ENCODE measurements at regions not wholly inside any gene's neighbourhood (a gene's known extent, or its start where the extent isn't known, plus 50 kb on each side); places are given as distances from the start of the nearest gene placed in this dataset.
A peak's percentile ranks its signal among the peaks of the same experiment; 100 is the strongest.
"Not testable (repeated sequence)": the region's sequence is repeated elsewhere in the genome, so short reads cannot be mapped to it uniquely, and the experiment has no call there.

- no peak overlapping the region for H3K27ac ChIP-seq
- H3K4me1 ChIP-seq (replicated peaks): no peaks in the 10 kb centered on the region
- H3K27me3 ChIP-seq (replicated peaks): 0 out of 2 replicates have a peak, but pooled peaks cover 3% of the 10 kb centered on the region
- no peak overlapping the region for H3K4me3 ChIP-seq
- no peak for DNase-seq (ENCODE audit: low read depth in 1 of 2, low spot score in 2 of 2)
- no peaks in the 10 kb centered on the region for H3K36me3 ChIP-seq
- H3K9me3 ChIP-seq (replicated peaks): no peaks in the 10 kb centered on the region; the same call in 1 of the 2 replicates
Measured at GRCh38 chr4:3615386-3616286, 83.4 kb upstream of the LRPAP1 start.

- H3K4me1 ChIP-seq (replicated peaks): no peaks in the 10 kb centered on the region
- DNase-seq (ENCODE audit: low read depth in 1 of 2, low spot score in 2 of 2): peak in 1 of 2 experiments; percentile 39
- no peak overlapping the region for H3K27ac ChIP-seq
- H3K36me3 ChIP-seq: no peaks in the 10 kb centered on the region
- H3K9me3 ChIP-seq (replicated peaks): no peaks in the 10 kb centered on the region; the same call in 1 of the 2 replicates
- no peak overlapping the region for H3K4me3 ChIP-seq
- H3K27me3 ChIP-seq (replicated peaks): 0 out of 2 replicates have a peak, but pooled peaks cover 3% of the 10 kb centered on the region
Measured at GRCh38 chr4:3614731-3614980, 82.4 kb upstream of the LRPAP1 start.

- 0 out of 2 replicates have a peak, but pooled peaks cover 3% of the 10 kb centered on the region for H3K27me3 ChIP-seq (replicated peaks)
- H3K9me3 ChIP-seq (replicated peaks): no peaks in the 10 kb centered on the region; the same call in 1 of the 2 replicates
- peak in 1 of 2 experiments; percentile 36 for DNase-seq (ENCODE audit: low read depth in 1 of 2, low spot score in 2 of 2)
- no peaks in the 10 kb centered on the region for H3K36me3 ChIP-seq
- H3K27ac ChIP-seq: no peak overlapping the region
- no peaks in the 10 kb centered on the region for H3K4me1 ChIP-seq (replicated peaks)
- H3K4me3 ChIP-seq: no peak overlapping the region
Measured at GRCh38 chr4:3613967-3614730, 81.9 kb upstream of the LRPAP1 start.

- Histone ChIP-seq H3K27me3 (replicated peaks) (0 out of 2 replicates have a peak, but pooled peaks cover 3% of the 10 kb centered on the region), H3K4me3 (no peak overlapping the region), H3K36me3 (no peaks in the 10 kb centered on the region), H3K4me1 (replicated peaks) (no peaks in the 10 kb centered on the region), H3K27ac (no peak overlapping the region), H3K9me3 (replicated peaks) (no peaks in the 10 kb centered on the region; the same call in 1 of the 2 replicates)
- DNase-seq (ENCODE audit: low read depth in 1 of 2, low spot score in 2 of 2): no peak
Measured at GRCh38 chr4:3612934-3613333, 80.7 kb upstream of the LRPAP1 start.

GRCh38 chr4:3612281-3612680 lies 80.1 kb upstream of the LRPAP1 start:
- H3K9me3 ChIP-seq (replicated peaks): no peaks in the 10 kb centered on the region; the same call in 1 of the 2 replicates
- H3K4me1 ChIP-seq (replicated peaks): no peaks in the 10 kb centered on the region
- no peak for DNase-seq (ENCODE audit: low read depth in 1 of 2, low spot score in 2 of 2)

GRCh38 chr4:3611778-3612177 lies 79.6 kb upstream of the LRPAP1 start:
- H3K4me3 ChIP-seq: no peak overlapping the region
- no peak overlapping the region for H3K27ac ChIP-seq
- H3K9me3 ChIP-seq (replicated peaks): no peaks in the 10 kb centered on the region; the same call in 1 of the 2 replicates
- no peak for DNase-seq (ENCODE audit: low read depth in 1 of 2, low spot score in 2 of 2)
- no peaks in the 10 kb centered on the region for H3K36me3 ChIP-seq
- no peaks in the 10 kb centered on the region for H3K4me1 ChIP-seq (replicated peaks)
- H3K27me3 ChIP-seq (replicated peaks): 0 out of 2 replicates have a peak, but pooled peaks cover 3% of the 10 kb centered on the region

More at GRCh38 chr4:3612281-3612680, 80.1 kb upstream of the LRPAP1 start:
- H3K27ac ChIP-seq: no peak overlapping the region
- no peak overlapping the region for H3K4me3 ChIP-seq
- H3K27me3 ChIP-seq (replicated peaks): 0 out of 2 replicates have a peak, but pooled peaks cover 3% of the 10 kb centered on the region
- no peaks in the 10 kb centered on the region for H3K36me3 ChIP-seq

- not testable (repeated sequence) for H3K9me3 ChIP-seq (replicated peaks); H3K27ac ChIP-seq; H3K36me3 ChIP-seq; H3K4me1 ChIP-seq (replicated peaks); H3K4me3 ChIP-seq; DNase-seq (ENCODE audit: low read depth in 1 of 2, low spot score in 2 of 2); H3K27me3 ChIP-seq (replicated peaks)
Measured at GRCh38 chr4:3610851-3611250, 78.6 kb upstream of the LRPAP1 start.

- DNase-seq (ENCODE audit: low read depth in 1 of 2, low spot score in 2 of 2); H3K4me1 ChIP-seq (replicated peaks): not testable (repeated sequence)
Measured at GRCh38 chr4:3609905-3610304, 77.7 kb upstream of the LRPAP1 start.

GRCh38 chr4:3607690-3608552 lies 75.7 kb upstream of the LRPAP1 start:
- H3K4me3 ChIP-seq: no peak overlapping the region
- no peak overlapping the region for H3K27ac ChIP-seq
- H3K9me3 ChIP-seq (replicated peaks): no peaks in the 10 kb centered on the region
- H3K36me3 ChIP-seq: no peaks in the 10 kb centered on the region
- DNase-seq (ENCODE audit: low read depth in 1 of 2, low spot score in 2 of 2): no peak
- H3K27me3 ChIP-seq (replicated peaks): no peaks in the 10 kb centered on the region
- no peaks in the 10 kb centered on the region for H3K4me1 ChIP-seq (replicated peaks)

More at GRCh38 chr4:3609905-3610304, 77.7 kb upstream of the LRPAP1 start:
- not testable (repeated sequence) for H3K27ac ChIP-seq; H3K36me3 ChIP-seq; H3K9me3 ChIP-seq (replicated peaks); H3K4me3 ChIP-seq; H3K27me3 ChIP-seq (replicated peaks)

- H3K27ac ChIP-seq; H3K4me1 ChIP-seq (replicated peaks); DNase-seq (ENCODE audit: low read depth in 1 of 2, low spot score in 2 of 2); H3K9me3 ChIP-seq (replicated peaks); H3K27me3 ChIP-seq (replicated peaks); H3K36me3 ChIP-seq; H3K4me3 ChIP-seq: not testable (repeated sequence)
Measured at GRCh38 chr4:3606850-3607249, 74.6 kb upstream of the LRPAP1 start.

- not testable (repeated sequence) for H3K9me3 ChIP-seq (replicated peaks); H3K4me3 ChIP-seq; H3K27ac ChIP-seq; H3K36me3 ChIP-seq; H3K27me3 ChIP-seq (replicated peaks); DNase-seq (ENCODE audit: low read depth in 1 of 2, low spot score in 2 of 2); H3K4me1 ChIP-seq (replicated peaks)
Measured at GRCh38 chr4:3606271-3606670, 74.0 kb upstream of the LRPAP1 start.

- no peak for DNase-seq (ENCODE audit: low read depth in 1 of 2, low spot score in 2 of 2)
- Histone ChIP-seq H3K27ac (no peak overlapping the region), H3K36me3 (no peaks in the 10 kb centered on the region), H3K27me3 (replicated peaks) (no peaks in the 10 kb centered on the region), H3K4me1 (replicated peaks) (no peaks in the 10 kb centered on the region), H3K4me3 (no peak overlapping the region), H3K9me3 (replicated peaks) (no peaks in the 10 kb centered on the region)
Measured at GRCh38 chr4:3605491-3605890, 73.3 kb upstream of the LRPAP1 start.

- H3K27me3 ChIP-seq (replicated peaks); H3K36me3 ChIP-seq; H3K4me3 ChIP-seq; H3K27ac ChIP-seq; H3K9me3 ChIP-seq (replicated peaks); DNase-seq (ENCODE audit: low read depth in 1 of 2, low spot score in 2 of 2); H3K4me1 ChIP-seq (replicated peaks): not testable (repeated sequence)
Measured at GRCh38 chr4:3602886-3603645, 70.8 kb upstream of the LRPAP1 start.

Data from SJSA1 (cell line).